Esophagus muscularis mucosa (tissue), 4 donors: ENCODE measurements at regions not wholly inside any gene's neighbourhood (a gene's known extent, or its start where the extent isn't known, plus 50 kb on each side); places are given as distances from the start of the nearest gene placed in this dataset.

Experiments used
- CTCF ChIP-seq, 3 experiments: fragments of 200-600 bp in 2 of 3; fragments of 450-650 bp in 1 of 3; sonication (generic) in 2 of 3; IDR thresholded peaks; one replicate each; pipeline ENCODE4 v1.5.1; 2017 to 2019; ENCODE audit warnings: antibody characterized with exemption in 3 of 3, mild to moderate bottlenecking in 2 of 3, moderate library complexity in 1 of 3
- EP300 ChIP-seq: sonication (generic); formaldehyde crosslinking; IDR thresholded peaks from one replicate; pipeline ENCODE4 v1.6.1; 2017; ENCODE audit warnings: antibody characterized with exemption
- POLR2A ChIP-seq: fragments of 450-650 bp; IDR thresholded peaks from one replicate; pipeline ENCODE4 v1.6.1; 2017; ENCODE audit warnings: antibody characterized with exemption, moderate library complexity, mild to moderate bottlenecking, low read depth
- POLR2AphosphoS5 ChIP-seq, 2 donors: sonication (generic); formaldehyde crosslinking; IDR thresholded peaks; one replicate each; pipeline ENCODE4 v1.6.1; 2017; ENCODE audit warnings: antibody characterized with exemption in 2 of 2

GRCh38 chr13:82647540-82647939 lies 1234.7 kb downstream of the SLITRK1 start:
- TF ChIP-seq CTCF (IDR thresholded peaks at IDR 0.05) = no peak
- TF ChIP-seq POLR2AphosphoS5 (IDR thresholded peaks at IDR 0.05) = no peak
- no peak for TF ChIP-seq EP300
- no peak for TF ChIP-seq POLR2A
